ENCODE measurements at regions not wholly inside any gene's neighbourhood (a gene's known extent, or its start where the extent isn't known, plus 50 kb on each side); places are given as distances from the start of the nearest gene placed in this dataset.

DNA sequence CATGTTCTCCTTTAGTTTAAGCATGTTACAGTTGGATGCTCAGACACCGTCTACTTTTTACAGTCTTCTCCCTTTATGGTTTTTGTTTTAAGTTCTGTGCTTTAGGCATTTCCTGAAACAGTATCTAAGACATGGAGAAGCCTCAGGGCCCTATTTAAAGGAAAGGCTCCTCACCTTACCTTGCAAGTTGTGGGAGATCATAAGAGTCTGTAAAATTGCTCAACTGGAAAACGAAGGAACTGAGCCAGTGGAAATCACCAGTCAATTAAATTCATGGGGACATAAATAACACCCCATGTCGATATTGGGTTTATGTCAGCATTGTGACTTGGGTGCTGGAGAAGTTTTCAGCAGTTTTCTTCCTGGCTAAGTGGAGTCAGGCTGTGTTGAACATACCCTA lies 239.2 kb downstream of the KIF4B start:
- H3K9me3 Mint-ChIP-seq = no peaks in the 10 kb centered on the region
- no peak for ATAC-seq

DNA sequence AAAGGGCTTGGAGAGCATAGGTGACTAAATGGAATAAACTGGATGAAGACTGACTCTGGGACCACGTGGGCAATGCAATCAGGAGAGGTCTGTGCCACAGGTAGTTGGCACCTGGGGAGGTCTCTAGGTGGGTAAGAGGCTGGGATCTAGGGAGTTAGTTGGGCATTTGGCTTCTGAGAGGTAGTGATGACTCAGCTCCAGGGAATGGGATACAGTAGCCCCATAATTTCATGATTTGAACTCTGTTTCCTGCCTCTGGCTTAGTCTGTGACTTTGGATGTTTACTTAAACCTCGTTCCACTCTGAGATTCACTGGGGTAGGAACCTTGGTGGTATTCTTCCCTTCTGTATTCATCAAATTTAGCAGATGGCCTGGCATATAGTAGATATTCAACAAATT lies 240.8 kb downstream of the KIF4B start:
- no peak overlapping the region for H3K27ac Mint-ChIP-seq
- no peaks in the 10 kb centered on the region for H3K36me3 Mint-ChIP-seq
- H3K9me3 Mint-ChIP-seq = no peaks in the 10 kb centered on the region
- DNase-seq (ENCODE audit: low spot score in 2 of 2) = no peak
- no peak for ATAC-seq

More for the DNA sequence above, 239.2 kb downstream of the KIF4B start:
- no peak for DNase-seq (ENCODE audit: low spot score in 2 of 2)
- Mint-ChIP-seq H3K27ac (no peak overlapping the region), H3K36me3 (no peaks in the 10 kb centered on the region)

DNA sequence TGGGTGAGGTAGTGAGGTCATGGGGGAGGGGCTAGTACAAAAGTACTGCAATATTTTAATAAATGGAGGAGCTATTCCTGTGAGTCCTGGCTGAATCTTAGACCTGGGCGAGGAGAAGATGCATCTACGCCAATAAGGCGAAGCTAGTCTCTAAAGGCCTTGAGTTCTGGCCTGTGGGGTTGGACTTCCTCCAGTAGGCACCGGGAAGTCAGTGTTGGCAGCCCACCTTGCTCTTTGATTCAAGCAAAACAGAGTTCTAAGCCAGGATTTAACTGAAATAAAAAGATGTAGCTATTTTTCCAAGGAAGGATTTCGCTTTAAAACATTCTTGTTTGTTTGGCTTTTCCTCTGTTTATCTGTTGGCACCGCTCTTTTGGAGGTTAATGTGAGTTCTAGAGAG lies 244.6 kb downstream of the KIF4B start:
- Mint-ChIP-seq H3K36me3 (no peaks in the 10 kb centered on the region), H3K27ac (no peak overlapping the region), H3K9me3 (no peaks in the 10 kb centered on the region)
- ATAC-seq (no peak), DNase-seq (ENCODE audit: low spot score in 2 of 2) (no peak)

DNA sequence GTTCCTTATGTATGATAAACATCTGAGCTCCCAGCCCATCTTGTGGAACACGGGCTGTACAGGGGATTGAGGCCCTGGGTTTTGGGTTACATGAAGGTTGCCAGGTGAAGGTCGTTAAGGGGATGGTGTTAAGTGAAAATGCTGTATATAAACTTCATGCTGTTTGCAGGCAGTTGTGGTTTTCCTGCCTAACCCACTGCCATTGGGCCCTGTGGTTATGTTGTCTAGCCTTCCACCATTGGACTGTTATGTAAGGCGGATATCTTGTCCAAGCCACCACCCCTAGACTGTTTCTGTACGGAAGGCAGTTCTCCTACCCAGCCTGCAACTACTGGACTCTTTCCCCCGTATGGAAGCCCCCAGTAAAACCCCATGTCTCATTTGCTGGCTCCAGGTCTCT lies 246.1 kb downstream of the KIF4B start:
- Mint-ChIP-seq H3K9me3 (no peaks in the 10 kb centered on the region), H3K27ac (no peak overlapping the region), H3K36me3 (no peaks in the 10 kb centered on the region)
- DNase-seq (ENCODE audit: low spot score in 2 of 2) = no peak
- no peak for ATAC-seq

DNA sequence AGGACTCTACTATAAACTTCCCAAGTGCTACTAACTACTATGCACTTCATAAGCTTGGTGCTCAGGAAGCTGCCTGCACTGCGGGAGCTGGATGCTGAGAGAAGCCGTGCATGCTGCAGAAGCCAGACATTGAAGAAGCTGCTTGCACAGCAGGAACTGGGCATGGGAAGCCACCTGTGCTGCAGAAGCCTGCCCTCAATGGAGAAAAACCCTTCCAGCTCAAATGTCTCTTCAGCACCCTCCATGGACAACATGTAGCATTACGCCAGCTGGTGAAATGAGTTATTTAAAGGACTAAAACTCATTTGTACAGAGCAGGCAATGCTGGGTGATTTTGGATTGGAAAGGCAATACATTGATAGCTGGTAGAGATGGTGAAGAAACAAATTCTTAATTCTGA lies 247.2 kb downstream of the KIF4B start:
- Mint-ChIP-seq H3K9me3 (no peaks in the 10 kb centered on the region), H3K27ac (no peak overlapping the region), H3K36me3 (no peaks in the 10 kb centered on the region)
- ATAC-seq = no peak
- DNase-seq (ENCODE audit: low spot score in 2 of 2) = no peak

DNA sequence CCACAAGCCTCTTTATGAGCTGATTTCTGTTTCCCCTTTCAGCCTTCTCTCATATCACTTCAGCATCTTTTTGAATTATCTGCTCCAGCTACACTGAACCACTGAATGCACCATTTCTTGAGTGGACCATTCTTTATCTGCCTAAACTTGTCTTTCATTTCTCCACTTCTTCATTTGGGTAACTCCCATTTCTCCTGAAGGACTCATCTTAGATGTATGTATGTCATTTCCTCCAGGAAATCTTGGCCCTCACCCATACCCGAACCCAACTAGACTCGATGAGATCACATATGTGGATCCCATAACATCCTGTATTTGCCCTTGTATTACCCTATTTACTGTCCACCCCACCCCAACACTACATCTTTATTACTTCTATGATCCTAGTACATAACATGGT lies 249.8 kb downstream of the KIF4B start:
- no peak for ATAC-seq
- H3K36me3 Mint-ChIP-seq = no peaks in the 10 kb centered on the region
- H3K27ac Mint-ChIP-seq = no peak overlapping the region
- DNase-seq (ENCODE audit: low spot score in 2 of 2) = no peak
- H3K9me3 Mint-ChIP-seq = no peaks in the 10 kb centered on the region

DNA sequence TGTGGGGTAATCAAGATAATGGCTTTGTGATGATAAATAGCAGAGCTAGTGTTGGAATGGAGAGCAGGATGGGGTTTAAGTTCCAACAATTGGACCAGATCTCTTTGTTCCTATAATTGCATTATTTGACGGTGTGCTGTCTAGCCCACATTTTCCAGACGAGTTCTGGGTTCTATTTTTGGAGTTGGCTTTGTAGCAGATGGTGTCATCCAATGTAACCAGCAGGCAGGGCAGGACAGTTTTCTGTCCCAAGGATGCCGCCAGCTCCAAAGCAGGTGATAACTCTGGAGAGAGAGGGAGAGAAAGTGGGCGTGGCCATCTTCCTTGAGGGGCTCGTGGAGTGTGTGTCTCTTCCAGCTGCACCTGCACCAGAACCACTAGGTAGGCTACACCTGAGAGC lies 251.3 kb downstream of the KIF4B start:
- DNase-seq (ENCODE audit: low spot score in 2 of 2) (no peak), ATAC-seq (no peak)
- no peaks in the 10 kb centered on the region for H3K36me3 Mint-ChIP-seq
- peaks cover 0 to 6% of the 10 kb centered on the region in 2 donors for H3K9me3 Mint-ChIP-seq
- no peak overlapping the region for H3K27ac Mint-ChIP-seq

DNA sequence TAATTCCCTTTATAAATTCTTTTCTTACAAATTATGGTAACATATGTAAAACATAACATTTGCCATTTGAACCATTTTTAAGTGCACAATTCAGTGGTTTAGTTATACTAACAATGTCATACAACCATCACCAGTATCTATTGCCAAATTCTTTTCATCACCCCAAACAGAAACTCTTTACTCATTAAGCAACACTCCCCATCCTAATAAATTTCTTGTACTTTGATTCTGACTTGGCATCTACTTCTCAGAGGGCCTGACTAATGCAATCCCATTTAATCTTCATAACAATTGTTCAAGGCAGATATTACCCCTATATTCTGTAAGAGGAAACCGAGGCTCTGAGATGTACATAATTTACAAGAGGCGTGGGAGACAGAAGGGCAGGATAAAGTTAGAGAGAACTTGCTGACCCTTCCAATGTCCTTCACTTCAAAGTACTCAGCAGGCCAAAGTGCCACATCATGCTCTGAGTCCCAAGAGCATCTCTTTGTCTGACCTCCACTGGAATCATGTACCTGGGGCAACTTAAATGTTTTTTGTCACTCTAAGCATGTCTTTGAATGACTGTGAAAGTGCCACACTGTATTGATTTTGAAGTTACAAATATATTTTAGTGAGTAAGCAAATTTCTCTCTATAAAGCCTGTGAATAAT lies 255.3 kb downstream of the KIF4B start:
- no peak for DNase-seq (ENCODE audit: low spot score in 2 of 2)
- no peak for ATAC-seq
- Mint-ChIP-seq H3K36me3 (no peaks in the 10 kb centered on the region), H3K9me3 (peaks cover 0 to 6% of the 10 kb centered on the region in 2 donors), H3K27ac (no peak overlapping the region)

DNA sequence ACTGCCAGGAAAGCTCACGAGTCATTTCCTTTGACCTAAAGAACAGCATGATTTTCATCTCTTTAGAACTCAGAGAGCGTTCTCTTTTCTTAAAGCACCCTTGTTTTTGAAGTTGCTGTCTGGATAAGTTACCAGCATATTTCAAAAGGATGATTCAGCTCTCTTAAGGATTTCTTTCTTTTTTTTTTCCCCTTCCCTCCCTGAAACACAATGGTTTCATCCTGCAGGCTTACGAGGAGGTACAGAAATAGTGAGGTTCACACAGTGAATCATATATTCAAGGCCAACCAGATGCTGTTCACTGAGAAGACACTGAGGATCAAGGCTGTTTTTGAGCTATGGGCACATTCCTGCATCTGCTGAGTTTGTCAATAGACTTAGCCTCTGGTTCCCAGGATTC lies 257.2 kb downstream of the KIF4B start:
- no peak for DNase-seq (ENCODE audit: low spot score in 2 of 2)
- no peak for ATAC-seq
- H3K27ac Mint-ChIP-seq = no peak overlapping the region
- peaks cover 0 to 6% of the 10 kb centered on the region in 2 donors for H3K9me3 Mint-ChIP-seq
- H3K36me3 Mint-ChIP-seq = no peaks in the 10 kb centered on the region

DNA sequence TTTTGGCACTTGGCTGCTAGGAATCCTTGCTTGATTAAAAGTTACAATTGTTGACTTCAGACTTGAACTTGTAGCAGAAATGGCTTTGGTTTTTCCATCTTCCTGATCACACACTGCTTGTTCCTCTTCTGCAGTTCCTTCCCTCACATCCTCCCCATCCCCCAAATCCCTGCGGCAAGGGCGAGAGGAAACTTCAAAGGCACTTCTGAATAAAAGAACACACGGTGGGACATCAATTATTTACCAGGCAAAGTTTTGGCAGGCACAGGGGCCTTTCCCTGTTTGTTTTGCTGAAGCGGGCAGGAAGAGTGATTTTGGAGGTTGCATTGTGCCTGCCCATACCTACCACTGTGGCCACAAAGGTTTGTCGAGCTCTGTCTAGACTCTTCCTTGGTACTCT lies 260.9 kb downstream of the KIF4B start:
- peaks cover 3% of the 10 kb centered on the region in 2 donors for H3K9me3 Mint-ChIP-seq
- ATAC-seq = no peak

DNA sequence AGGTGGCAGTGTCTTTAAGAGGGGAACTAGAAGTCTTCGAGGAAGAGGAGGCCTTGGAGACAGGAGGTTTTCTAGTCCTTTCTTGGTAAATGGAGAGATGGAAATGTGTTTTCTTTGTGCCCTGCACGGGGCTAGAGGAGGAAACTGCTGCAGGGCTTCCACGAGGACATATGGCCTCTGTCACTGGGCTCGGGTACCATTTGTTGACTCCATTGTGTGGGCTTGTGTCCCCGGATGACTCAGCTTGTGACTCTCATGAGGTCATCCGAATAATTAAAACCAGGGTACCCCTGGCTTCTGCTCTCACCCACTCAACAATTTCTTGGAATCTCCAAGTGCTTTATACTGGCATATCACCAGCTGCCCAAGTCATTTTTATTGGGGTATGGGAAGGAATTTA lies 261.7 kb downstream of the KIF4B start:
- no peaks in the 10 kb centered on the region for H3K36me3 Mint-ChIP-seq
- no peak overlapping the region for H3K27ac Mint-ChIP-seq
- DNase-seq (ENCODE audit: low spot score in 2 of 2) (no peak), ATAC-seq (no peak)
- peaks cover 3% of the 10 kb centered on the region in 2 donors for H3K9me3 Mint-ChIP-seq

More for the DNA sequence above, 260.9 kb downstream of the KIF4B start:
- H3K36me3 Mint-ChIP-seq = no peaks in the 10 kb centered on the region
- no peak for DNase-seq (ENCODE audit: low spot score in 2 of 2)
- H3K27ac Mint-ChIP-seq = no peak overlapping the region

DNA sequence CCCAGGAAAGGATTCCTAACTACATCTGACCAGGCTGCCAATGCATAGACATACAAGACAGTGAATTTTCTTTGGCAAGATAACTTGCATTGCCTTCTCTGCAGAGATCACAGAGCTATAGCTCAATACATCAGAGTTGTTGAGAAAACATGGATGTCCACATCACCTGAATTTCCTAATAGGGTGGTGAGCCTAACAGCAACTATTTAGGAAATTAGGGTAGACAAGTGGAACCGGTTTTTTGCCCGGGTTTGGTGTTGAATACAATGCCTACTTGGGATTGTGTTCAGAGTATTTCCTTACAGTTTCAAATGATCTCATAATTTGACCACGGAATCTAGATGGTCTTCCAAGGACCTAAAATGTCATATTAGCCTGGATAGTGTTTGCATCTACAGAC lies 262.7 kb downstream of the KIF4B start:
- peaks cover 3% of the 10 kb centered on the region in 2 donors for H3K9me3 Mint-ChIP-seq
- ATAC-seq = no peak

DNA sequence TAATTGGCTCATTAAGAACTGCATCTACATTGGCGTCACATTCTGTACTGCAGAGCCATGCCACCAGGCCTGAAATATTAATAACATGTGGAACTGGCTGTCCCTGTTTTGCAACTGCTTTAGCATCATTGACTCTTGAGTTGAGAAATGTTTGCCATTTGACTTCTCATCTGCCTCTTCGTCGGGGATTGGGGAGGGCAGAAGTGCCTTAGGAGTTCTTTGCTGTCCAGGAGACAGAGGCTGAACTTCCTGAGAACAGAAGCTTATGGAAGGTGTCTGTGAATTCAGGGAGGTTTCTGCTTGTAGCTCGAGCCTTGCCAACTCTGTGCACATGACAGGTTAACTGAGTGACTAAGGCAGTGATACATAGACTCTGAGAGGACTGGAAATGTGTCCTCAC lies 265.0 kb downstream of the KIF4B start:
- no peak overlapping the region for H3K27ac Mint-ChIP-seq
- ATAC-seq (no peak), DNase-seq (ENCODE audit: low spot score in 2 of 2) (no peak)
- H3K36me3 Mint-ChIP-seq = no peaks in the 10 kb centered on the region
- peaks cover 3% of the 10 kb centered on the region in 2 donors for H3K9me3 Mint-ChIP-seq

More for the DNA sequence above, 262.7 kb downstream of the KIF4B start:
- Mint-ChIP-seq H3K27ac (no peak overlapping the region), H3K36me3 (no peaks in the 10 kb centered on the region)
- no peak for DNase-seq (ENCODE audit: low spot score in 2 of 2)

DNA sequence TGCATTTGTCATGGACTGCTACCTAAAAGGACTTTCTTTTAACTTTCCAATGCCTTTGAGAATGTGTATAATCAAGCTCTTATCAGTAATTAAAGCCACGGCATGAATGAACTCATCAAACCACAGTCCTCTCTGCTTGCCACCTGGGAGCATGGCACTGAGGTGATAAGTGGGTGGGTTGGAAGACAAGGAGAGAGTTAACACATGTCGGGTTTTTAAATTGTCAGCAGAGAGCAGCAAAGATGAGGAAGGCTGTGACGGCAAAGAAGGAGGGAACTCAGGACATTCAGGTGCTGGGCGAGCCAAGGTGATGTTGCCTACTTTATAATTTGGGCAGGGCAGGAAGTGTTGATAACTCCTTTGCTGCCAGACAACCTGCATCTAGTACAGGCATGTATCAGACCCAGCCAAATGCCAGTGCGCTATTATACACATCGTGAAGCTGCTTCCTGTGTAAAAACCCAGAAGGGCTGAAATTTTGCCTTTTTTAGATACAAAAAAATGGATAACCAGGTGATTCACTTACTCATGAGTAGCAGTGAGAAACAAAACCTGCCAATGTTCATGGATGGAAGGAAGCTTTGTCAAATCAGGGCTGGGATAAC lies 269.1 kb downstream of the KIF4B start:
- DNase-seq (ENCODE audit: low spot score in 2 of 2) (no peak), ATAC-seq (no peak)
- Mint-ChIP-seq H3K27ac (no peak overlapping the region), H3K36me3 (no peaks in the 10 kb centered on the region), H3K9me3 (peaks cover 0 to 8% of the 10 kb centered on the region in 2 donors)

DNA sequence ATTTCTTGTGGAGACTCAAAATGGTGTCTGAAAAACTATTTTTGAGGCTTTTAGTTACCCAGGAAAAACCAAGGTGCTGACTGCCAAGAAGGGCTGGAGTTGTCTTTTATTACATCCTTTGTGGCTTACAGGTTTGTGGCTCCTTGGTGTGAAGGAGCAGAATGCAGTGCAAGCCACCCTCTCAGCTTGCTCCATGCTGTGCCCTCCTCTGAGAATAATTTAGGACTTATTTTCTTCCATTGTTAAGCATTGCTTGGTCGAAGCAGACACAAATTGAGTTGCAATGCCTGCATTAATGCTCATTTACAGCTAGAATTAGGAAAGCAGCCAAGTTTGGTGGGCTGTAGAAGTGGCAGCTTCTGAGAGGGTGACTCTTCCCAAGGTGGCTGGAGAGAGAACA lies 272.2 kb downstream of the KIF4B start:
- ATAC-seq (no peak), DNase-seq (ENCODE audit: low spot score in 2 of 2) (no peak)
- Mint-ChIP-seq H3K9me3 (peaks cover 5% of the 10 kb centered on the region in 2 donors), H3K27ac (no peak overlapping the region), H3K36me3 (no peaks in the 10 kb centered on the region)

DNA sequence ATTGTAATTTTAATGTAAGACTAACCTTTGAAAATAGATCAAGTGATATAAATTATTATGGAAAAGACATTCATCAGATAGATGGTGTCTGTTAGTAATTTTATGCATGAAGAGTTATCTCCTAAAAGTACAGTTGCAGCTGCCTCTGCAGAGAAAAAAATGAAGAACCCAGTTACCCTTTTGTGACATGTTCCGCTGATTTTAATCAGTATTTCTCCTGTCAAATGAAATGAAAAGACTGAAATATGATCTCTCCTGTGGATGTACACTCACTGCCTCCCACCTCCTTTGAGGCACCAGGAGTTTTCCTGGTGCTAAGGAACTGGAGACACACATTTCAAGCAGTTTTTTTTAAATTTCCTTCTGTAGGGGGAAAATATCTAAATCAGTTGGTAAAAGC lies 277.4 kb downstream of the KIF4B start:
- Mint-ChIP-seq H3K9me3 (peaks cover 5% of the 10 kb centered on the region in 2 donors), H3K27ac (no peak overlapping the region), H3K36me3 (no peaks in the 10 kb centered on the region)
- DNase-seq (ENCODE audit: low spot score in 2 of 2) (no peak), ATAC-seq (no peak)

DNA sequence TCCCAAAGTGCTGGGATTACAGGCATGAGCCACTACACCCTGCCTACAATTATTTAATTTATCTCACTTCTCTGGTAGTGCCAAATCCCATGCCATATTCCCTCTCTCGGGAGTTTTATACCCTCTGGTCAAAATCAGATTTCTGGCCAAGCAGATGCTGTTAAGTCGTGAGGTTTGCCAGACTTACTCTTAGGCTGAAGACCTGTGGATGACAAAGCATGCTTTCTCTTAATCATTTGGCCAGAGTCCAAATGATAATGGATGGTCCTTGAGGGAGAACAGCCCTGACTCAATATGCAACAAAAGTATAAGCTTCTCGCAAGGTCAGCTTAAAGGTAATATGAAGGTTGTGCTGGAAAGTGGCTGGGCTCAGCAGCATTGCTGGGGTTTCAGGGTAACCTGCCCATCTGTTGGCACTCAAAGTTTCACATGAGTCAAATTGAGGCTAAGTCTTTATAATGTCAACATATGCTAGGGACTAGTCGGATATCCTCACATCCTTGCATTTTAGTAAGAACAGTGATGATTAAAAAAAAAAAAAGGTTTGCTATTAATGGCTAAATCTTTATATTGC lies 280.1 kb downstream of the KIF4B start:
- Mint-ChIP-seq H3K9me3 (peaks cover 0 to 6% of the 10 kb centered on the region in 2 donors), H3K27ac (no peak overlapping the region), H3K36me3 (no peaks in the 10 kb centered on the region)
- no peak for DNase-seq (ENCODE audit: low spot score in 2 of 2)
- ATAC-seq = no peak

DNA sequence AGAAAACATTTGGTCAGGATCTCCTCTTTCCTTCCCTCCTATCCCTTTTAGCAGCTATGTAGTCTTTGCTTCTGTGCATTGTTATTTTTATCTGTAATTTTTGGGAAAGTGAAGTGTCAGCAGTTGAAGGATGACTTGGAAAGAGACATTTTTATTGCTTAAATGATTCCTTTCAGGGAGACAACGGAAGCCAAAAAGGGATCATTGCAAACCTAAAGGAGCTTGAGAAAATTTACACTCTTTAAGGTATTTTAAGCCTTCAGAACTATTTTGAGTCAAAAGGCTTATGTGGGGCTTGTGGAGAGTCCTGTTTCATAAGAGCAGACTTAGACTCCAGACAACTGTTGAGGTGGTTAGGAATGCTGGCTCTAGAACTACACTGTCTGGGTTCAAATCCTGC lies 281.6 kb downstream of the KIF4B start:
- ATAC-seq (no peak), DNase-seq (ENCODE audit: low spot score in 2 of 2) (no peak)
- Mint-ChIP-seq H3K36me3 (no peaks in the 10 kb centered on the region), H3K9me3 (peaks cover 0 to 6% of the 10 kb centered on the region in 2 donors), H3K27ac (no peak overlapping the region)
